Fibroblast of mammary gland (primary cell): ENCODE measurements at regions not wholly inside any gene's neighbourhood (a gene's known extent, or its start where the extent isn't known, plus 50 kb on each side); places are given as distances from the start of the nearest gene placed in this dataset.

ENCODE experiments used
- DNase-seq: peaks from one replicate; pipeline ENCODE4 v3.0.0-alpha.2; 2010; ENCODE audit warnings: low read depth
- H3K4me3 ChIP-seq: 2 replicates; pipeline ENCODE4 v1.5.1; 2011; ENCODE audit warnings: low read depth, mild to moderate bottlenecking, low read length, moderate library complexity; ENCODE audit not compliant: control insufficient read depth
- TF ChIP-seq, protein P1 (sequence below): conservative IDR thresholded peaks from 2 replicates; pipeline ENCODE4 v1.5.1; 2011; ENCODE audit warnings: low read depth, low read length, inconsistent platforms; ENCODE audit not compliant: control insufficient read depth, insufficient read depth

DNA sequence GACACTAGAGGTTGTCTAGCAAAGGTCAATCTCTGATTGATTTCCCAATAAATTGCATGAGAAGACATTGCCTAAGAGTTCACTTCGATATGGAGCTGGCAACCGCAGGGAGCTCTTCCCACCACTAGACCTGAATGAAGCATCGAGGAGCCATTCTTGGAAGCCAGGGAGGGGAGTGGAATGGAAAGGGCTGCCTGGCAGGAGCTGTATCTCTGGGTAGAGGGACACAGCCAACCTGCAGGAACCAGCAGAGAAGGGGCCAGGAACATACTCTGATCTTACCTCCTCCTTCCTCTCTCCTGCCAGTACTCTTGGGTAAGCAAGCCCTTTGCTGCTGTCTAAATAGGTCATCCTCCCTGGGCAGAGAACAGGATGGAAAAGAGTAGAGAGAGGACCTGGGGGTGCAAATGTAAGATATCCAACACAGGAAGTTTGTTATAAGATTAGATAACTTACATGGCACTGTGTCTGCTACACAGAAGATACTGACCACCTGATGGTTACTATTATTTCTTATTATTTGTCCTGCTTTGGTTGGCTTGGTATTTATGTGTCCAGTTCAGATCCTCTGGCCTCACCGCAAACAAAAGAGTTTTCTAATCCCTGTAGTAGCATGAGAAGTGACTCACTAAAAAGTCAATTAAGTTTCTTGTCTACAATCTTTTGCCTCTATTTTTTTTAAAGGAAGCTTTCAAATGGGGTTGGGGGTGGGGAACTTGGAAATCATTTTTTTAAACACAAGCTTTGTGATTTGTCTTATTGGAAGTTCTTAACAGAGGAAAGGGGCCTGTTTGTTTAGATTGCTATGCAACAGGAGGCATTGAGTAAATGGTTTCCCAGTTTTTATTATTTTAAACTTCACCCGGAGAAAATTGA, 156.7 kb upstream of the TSC22D2 start:
- TF ChIP-seq, protein P1, sequence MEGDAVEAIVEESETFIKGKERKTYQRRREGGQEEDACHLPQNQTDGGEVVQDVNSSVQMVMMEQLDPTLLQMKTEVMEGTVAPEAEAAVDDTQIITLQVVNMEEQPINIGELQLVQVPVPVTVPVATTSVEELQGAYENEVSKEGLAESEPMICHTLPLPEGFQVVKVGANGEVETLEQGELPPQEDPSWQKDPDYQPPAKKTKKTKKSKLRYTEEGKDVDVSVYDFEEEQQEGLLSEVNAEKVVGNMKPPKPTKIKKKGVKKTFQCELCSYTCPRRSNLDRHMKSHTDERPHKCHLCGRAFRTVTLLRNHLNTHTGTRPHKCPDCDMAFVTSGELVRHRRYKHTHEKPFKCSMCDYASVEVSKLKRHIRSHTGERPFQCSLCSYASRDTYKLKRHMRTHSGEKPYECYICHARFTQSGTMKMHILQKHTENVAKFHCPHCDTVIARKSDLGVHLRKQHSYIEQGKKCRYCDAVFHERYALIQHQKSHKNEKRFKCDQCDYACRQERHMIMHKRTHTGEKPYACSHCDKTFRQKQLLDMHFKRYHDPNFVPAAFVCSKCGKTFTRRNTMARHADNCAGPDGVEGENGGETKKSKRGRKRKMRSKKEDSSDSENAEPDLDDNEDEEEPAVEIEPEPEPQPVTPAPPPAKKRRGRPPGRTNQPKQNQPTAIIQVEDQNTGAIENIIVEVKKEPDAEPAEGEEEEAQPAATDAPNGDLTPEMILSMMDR, result no peak
- DNase-seq, result peak; percentile 55
- H3K4me3 ChIP-seq, result no peak overlapping the region

- TF ChIP-seq, protein P1, result no peak
- DNase-seq, result no peak
- no peak overlapping the region for H3K4me3 ChIP-seq
Observed at GRCh38 chr3:150249779-150250470, 158.2 kb upstream of the TSC22D2 start.

GRCh38 chr3:150248888-150249681, 159.0 kb upstream of the TSC22D2 start:
- TF ChIP-seq, protein P1, result no peak
- DNase-seq, result no peak
- no peak overlapping the region for H3K4me3 ChIP-seq

GRCh38 chr3:150248116-150248887, 159.8 kb upstream of the TSC22D2 start:
- TF ChIP-seq, protein P1, result no peak
- peak; percentile 48 for DNase-seq
- no peak overlapping the region for H3K4me3 ChIP-seq

GRCh38 chr3:150247441-150247840, 160.7 kb upstream of the TSC22D2 start:
- H3K4me3 ChIP-seq, result no peak overlapping the region
- TF ChIP-seq, protein P1, result no peak
- DNase-seq, result no peak

- no peak overlapping the region for H3K4me3 ChIP-seq
- no peak for DNase-seq
Observed at GRCh38 chr3:150243466-150243865, 164.6 kb upstream of the TSC22D2 start.

More at GRCh38 chr3:150243466-150243865, 164.6 kb upstream of the TSC22D2 start:
- TF ChIP-seq, protein P1, result no peak
